ENCODE measurements at regions not wholly inside any gene's neighbourhood (a gene's known extent, or its start where the extent isn't known, plus 50 kb on each side); places are given as distances from the start of the nearest gene placed in this dataset.

DNA sequence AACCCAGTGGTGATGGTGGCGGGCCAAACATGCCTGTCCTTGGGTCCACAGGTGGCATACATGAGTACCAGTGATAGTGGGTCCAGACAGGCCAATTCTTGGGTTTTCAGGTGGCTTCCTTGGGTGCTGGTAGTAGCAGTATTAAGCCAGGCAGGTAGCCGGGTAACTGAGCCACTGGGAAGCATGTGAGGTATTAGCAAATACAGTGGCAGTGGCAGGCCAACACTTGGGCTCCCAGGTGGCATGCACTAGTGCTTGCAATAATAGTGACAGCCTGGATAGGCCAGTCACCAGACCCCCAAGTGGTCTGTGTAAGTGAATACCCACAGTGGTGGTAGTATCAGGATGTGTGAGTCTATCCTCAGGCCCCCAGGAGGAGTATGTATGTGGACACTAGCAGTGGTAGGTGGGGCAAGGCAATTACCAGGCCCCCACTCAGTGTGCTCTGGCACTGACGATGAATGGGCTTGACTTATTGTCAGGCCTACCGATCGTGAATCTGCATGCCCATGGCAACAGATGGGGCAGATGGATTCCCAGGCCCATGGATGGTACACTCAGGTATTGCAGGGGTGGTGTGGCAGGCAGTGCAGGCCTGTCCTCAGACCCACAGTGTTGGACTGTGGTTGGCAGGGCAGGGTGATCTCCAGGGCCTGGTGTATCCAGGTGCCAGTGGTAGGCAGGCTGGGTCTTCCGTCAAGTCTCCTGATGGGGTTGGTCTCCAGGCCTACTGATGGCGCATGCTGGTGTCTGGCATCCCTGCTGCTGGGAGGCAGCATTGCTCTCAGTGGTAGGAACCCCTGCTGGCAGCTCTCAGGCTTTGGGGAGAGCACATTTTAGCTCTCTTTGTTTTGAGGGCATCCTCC lies 840.7 kb downstream of the FAM181B start:
- ATAC-seq = no peak
- FAIRE-seq = no peak
- POLR2A ChIA-PET = no interaction called here
- CTCF ChIA-PET = interaction anchor here (0.6 kb wide), 1 partner anchor 396 kb away, joined by 3 read pairs; no protein-coding TSS in a partner anchor
- H3K4me3 ChIP-seq = no peak overlapping the region
- no peaks in the 10 kb centered on the region for H3K4me1 ChIP-seq
- H3K9me3 ChIP-seq = no peaks in the 10 kb centered on the region; the same call in 2 of the 3 replicates
- no peak for DNase-seq (ENCODE audit: low read depth in 1 of 2, low spot score in 1 of 2)
- H3K4me2 ChIP-seq = no peak overlapping the region
- H3K27ac ChIP-seq = no peak overlapping the region
- TF ChIP-seq, protein P1, sequence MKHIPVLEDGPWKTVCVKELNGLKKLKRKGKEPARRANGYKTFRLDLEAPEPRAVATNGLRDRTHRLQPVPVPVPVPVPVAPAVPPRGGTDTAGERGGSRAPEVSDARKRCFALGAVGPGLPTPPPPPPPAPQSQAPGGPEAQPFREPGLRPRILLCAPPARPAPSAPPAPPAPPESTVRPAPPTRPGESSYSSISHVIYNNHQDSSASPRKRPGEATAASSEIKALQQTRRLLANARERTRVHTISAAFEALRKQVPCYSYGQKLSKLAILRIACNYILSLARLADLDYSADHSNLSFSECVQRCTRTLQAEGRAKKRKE (CRISPR knock-in tag; IDR thresholded peaks at IDR 0.05; ENCODE audit: low read depth) = no peak
- no peak for TF ChIP-seq ZSCAN20 (CRISPR knock-in tag; IDR thresholded peaks at IDR 0.05)
- TF ChIP-seq ZFP36 (IDR thresholded peaks at IDR 0.05; ENCODE audit: borderline replicate concordance, partially characterized antibody) = no peak
- no peak for TF ChIP-seq NFE2L2 (conservative IDR thresholded peaks at IDR 0.05; ENCODE audit: low read length)
- TF ChIP-seq, protein P2, sequence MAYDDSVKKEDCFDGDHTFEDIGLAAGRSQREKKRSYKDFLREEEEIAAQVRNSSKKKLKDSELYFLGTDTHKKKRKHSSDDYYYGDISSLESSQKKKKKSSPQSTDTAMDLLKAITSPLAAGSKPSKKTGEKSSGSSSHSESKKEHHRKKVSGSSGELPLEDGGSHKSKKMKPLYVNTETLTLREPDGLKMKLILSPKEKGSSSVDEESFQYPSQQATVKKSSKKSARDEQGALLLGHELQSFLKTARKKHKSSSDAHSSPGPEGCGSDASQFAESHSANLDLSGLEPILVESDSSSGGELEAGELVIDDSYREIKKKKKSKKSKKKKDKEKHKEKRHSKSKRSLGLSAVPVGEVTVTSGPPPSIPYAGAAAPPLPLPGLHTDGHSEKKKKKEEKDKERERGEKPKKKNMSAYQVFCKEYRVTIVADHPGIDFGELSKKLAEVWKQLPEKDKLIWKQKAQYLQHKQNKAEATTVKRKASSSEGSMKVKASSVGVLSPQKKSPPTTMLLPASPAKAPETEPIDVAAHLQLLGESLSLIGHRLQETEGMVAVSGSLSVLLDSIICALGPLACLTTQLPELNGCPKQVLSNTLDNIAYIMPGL (CRISPR knock-in tag; IDR thresholded peaks at IDR 0.05; ENCODE audit: borderline replicate concordance) = no peak
- no peak for TF ChIP-seq FOXS1 (CRISPR knock-in tag; IDR thresholded peaks at IDR 0.05)
- no peak for TF ChIP-seq TFCP2L1 (CRISPR knock-in tag; IDR thresholded peaks at IDR 0.05)
- TF ChIP-seq, protein P3, sequence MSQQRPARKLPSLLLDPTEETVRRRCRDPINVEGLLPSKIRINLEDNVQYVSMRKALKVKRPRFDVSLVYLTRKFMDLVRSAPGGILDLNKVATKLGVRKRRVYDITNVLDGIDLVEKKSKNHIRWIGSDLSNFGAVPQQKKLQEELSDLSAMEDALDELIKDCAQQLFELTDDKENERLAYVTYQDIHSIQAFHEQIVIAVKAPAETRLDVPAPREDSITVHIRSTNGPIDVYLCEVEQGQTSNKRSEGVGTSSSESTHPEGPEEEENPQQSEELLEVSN (IDR thresholded peaks at IDR 0.05; ENCODE audit: borderline replicate concordance, low read depth) = no peak
- no peak for TF ChIP-seq MYC (IDR thresholded peaks at IDR 0.05; ENCODE audit: borderline replicate concordance, low read length)
- TF ChIP-seq, protein P4, sequence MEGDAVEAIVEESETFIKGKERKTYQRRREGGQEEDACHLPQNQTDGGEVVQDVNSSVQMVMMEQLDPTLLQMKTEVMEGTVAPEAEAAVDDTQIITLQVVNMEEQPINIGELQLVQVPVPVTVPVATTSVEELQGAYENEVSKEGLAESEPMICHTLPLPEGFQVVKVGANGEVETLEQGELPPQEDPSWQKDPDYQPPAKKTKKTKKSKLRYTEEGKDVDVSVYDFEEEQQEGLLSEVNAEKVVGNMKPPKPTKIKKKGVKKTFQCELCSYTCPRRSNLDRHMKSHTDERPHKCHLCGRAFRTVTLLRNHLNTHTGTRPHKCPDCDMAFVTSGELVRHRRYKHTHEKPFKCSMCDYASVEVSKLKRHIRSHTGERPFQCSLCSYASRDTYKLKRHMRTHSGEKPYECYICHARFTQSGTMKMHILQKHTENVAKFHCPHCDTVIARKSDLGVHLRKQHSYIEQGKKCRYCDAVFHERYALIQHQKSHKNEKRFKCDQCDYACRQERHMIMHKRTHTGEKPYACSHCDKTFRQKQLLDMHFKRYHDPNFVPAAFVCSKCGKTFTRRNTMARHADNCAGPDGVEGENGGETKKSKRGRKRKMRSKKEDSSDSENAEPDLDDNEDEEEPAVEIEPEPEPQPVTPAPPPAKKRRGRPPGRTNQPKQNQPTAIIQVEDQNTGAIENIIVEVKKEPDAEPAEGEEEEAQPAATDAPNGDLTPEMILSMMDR (IDR thresholded peaks at IDR 0.05) = no peak
- TF ChIP-seq CBX2 (IDR thresholded peaks at IDR 0.05; ENCODE audit: borderline replicate concordance, low read depth) = no peak
- TF ChIP-seq KDM5A (IDR thresholded peaks at IDR 0.05) = no peak
- no peak for TF ChIP-seq MAZ (IDR thresholded peaks at IDR 0.05; ENCODE audit: borderline replicate concordance, low read depth, low read length)
- TF ChIP-seq POLR2AphosphoS2 (conservative IDR thresholded peaks at IDR 0.05; ENCODE audit: low read length) = no peak
- no peak for TF ChIP-seq NR3C1 (IDR thresholded peaks at IDR 0.05)
- no peak for TF ChIP-seq HDAC2 (IDR thresholded peaks at IDR 0.05)
- TF ChIP-seq CHD2 (IDR thresholded peaks at IDR 0.05; ENCODE audit: low read length, partially characterized antibody) = no peak
- TF ChIP-seq EHMT2 (IDR thresholded peaks at IDR 0.05; ENCODE audit: low read depth) = no peak
- no peak for TF ChIP-seq RAD21 (conservative IDR thresholded peaks at IDR 0.05 in 1 of 2, IDR thresholded peaks at IDR 0.05 in 1 of 2)
- no peak for TF ChIP-seq HEYL (CRISPR knock-in tag; IDR thresholded peaks at IDR 0.05)
- WGBS (ENCODE audit: missing lambda C conversion rate) = 14% methylated on average over 5 of the region's 7 CpGs

DNA sequence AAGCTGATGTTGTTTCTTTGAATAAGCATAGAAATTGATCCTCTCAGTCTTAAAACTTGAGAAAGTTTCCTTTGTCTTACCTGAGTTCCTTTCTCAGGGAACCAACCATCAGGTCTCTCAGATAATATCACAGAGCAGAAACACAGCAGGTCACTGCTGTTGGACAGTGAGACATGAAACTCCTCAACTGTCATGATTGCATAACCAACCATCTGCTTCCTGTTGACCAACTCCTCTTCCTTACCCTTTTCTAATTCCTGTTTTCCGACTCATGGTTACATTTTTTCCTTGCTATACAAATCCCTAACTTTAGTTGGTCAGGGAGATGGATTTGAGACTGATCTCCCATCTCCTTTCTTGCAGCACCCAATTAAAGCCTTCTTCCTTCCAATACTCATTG lies 845.3 kb downstream of the FAM181B start:
- Histone ChIP-seq H3K4me2 (no peak overlapping the region), H3K9me3 (0 out of 3 replicates have a peak, but pooled peaks cover 2% of the 10 kb centered on the region), H3K4me3 (no peak overlapping the region), H3K4me1 (no peaks in the 10 kb centered on the region), H3K27ac (no peak overlapping the region)
- POLR2A ChIA-PET = no interaction called here
- DNase-seq (ENCODE audit: low read depth in 1 of 2, low spot score in 1 of 2) (no peak), FAIRE-seq (no peak), ATAC-seq (no peak)
- CTCF ChIA-PET = no interaction called here
- WGBS (ENCODE audit: missing lambda C conversion rate) = 3% methylated on average over 1 of the region's 1 CpG
- TF ChIP-seq JUN (IDR thresholded peaks at IDR 0.05) = no peak
- TF ChIP-seq, protein P5, sequence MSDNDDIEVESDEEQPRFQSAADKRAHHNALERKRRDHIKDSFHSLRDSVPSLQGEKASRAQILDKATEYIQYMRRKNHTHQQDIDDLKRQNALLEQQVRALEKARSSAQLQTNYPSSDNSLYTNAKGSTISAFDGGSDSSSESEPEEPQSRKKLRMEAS (IDR thresholded peaks at IDR 0.05) = no peak
- no peak for TF ChIP-seq NPAS2 (CRISPR knock-in tag; IDR thresholded peaks at IDR 0.05; ENCODE audit: borderline replicate concordance)
- TF ChIP-seq, protein P4 (IDR thresholded peaks at IDR 0.05) = no peak
- no peak for TF ChIP-seq ZNF302 (CRISPR knock-in tag; IDR thresholded peaks at IDR 0.05)
- TF ChIP-seq FOXS1 (CRISPR knock-in tag; IDR thresholded peaks at IDR 0.05) = no peak
- TF ChIP-seq KDM1A (IDR thresholded peaks at IDR 0.05; ENCODE audit: low read depth) = no peak
- TF ChIP-seq MAZ (IDR thresholded peaks at IDR 0.05; ENCODE audit: borderline replicate concordance, low read depth, low read length) = no peak
- no peak for TF ChIP-seq HDAC2 (IDR thresholded peaks at IDR 0.05)
- no peak for TF ChIP-seq SMC3 (IDR thresholded peaks at IDR 0.05)
- TF ChIP-seq TFCP2L1 (CRISPR knock-in tag; IDR thresholded peaks at IDR 0.05) = no peak
- no peak for TF ChIP-seq KDM5A (IDR thresholded peaks at IDR 0.05)
- no peak for TF ChIP-seq PHF8 (IDR thresholded peaks at IDR 0.05; ENCODE audit: borderline replicate concordance, low read depth)
